HG03196 (cell line): ENCODE measurements at regions not wholly inside any gene's neighbourhood (a gene's known extent, or its start where the extent isn't known, plus 50 kb on each side); places are given as distances from the start of the nearest gene placed in this dataset.

Experiments used
- ATAC-seq: cut with Tn5 transposase; IDR thresholded peaks from one replicate; pipeline ENCODE4 v1.9.1; 2021; ENCODE audit not compliant: unreplicated experiment

DNA sequence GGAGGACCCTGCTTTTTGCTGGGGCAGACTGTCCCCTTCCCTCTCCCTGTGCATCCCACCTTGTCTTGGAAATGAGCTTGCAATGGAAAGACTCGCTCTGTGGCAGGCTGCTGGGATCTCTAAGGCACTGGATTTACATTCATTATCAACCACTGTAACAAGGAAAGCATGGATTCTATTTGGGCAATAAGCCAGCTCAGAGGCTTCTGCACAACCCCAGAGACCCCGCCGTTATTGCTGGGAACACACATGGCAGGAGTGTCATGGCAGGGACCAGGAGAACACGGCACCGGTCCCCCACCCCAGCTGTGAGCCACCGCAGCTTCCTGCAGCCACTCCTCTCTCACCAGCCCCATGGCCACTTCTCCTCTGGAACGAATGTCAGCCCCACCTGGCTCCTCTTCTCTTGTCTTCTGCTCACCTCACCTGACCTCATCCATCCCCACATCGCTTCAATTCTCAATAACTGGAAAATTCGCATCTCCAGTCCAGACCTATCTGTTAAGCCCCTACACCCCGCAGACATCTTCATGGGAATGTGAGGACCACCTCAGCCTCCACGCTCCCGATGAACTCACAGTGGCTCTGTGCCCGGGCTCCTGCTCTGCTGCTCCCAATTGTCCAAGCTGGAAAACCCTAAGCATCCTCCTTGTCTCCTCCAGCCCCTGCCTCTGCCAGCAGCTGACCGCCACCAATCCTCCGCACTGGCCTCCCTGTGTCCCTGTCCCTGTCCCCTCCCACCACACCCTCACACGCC is 181.5 kb downstream of the USP12 start:
- ATAC-seq: no peak

- ATAC-seq: no peak
Measured at GRCh38 chr13:26989261-26989956, 182.2 kb downstream of the USP12 start.

- ATAC-seq: no peak
Measured at GRCh38 chr13:26988059-26988769, 183.4 kb downstream of the USP12 start.

GRCh38 chr13:26987486-26988013 is 184.1 kb downstream of the USP12 start:
- ATAC-seq: no peak

- peak; percentile 57 for ATAC-seq
Measured at GRCh38 chr13:26985285-26985878, 186.2 kb downstream of the USP12 start.

DNA sequence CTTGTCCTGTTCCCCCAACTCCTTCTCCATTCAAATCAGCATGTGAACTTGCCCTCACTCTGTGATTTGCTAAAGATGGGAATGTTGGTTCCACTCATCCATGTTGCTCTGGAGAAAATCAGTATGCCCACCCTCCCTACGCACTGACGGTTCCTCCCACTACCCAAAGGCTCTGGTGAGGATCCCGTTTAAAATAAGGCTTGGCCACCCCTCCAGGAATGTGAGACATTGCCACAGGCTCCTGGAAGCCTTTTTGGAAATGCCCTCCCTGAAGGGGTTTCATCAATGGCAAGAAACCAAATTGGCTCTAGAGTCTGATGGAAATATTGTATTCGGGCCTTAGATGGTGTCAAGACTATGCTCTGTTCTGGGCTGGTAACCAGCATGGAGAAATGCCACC is 187.3 kb downstream of the USP12 start:
- no peak for ATAC-seq

DNA sequence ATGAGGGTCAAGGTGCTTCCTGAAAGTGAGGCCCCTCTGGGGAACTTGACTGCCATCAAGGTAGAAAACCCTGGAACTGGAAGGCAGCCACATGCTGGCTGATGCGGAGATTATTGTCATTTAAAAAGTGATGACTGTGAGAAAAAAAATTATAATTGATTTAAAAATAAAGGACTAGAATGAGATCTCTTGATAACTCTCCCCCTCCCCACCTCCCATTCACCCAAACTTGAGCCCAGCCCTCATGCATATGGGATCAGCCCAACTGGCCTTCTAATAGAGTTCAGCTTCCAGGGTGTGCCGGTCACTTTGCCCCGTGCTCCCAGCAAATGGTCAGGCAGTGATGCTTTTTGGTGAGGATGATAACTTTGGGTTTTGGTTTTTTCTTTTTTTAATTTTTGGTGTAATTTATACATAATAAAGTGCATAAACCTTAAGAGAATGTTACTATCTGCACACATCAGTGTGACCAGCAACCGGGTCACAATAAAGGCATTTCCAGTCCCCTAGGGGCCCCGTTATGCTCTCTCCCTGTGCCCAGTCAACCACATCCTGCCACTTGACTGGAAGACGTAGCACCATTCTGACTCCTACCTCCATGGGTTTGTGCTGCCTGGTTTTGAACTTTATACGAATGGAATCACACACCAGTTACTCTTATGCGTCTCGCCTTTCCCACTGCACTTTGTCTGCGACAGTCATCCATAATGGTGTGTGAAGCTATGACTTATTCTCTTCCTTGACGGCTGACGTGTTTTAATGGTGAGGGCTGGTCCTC is 187.9 kb downstream of the USP12 start:
- no peak for ATAC-seq

DNA sequence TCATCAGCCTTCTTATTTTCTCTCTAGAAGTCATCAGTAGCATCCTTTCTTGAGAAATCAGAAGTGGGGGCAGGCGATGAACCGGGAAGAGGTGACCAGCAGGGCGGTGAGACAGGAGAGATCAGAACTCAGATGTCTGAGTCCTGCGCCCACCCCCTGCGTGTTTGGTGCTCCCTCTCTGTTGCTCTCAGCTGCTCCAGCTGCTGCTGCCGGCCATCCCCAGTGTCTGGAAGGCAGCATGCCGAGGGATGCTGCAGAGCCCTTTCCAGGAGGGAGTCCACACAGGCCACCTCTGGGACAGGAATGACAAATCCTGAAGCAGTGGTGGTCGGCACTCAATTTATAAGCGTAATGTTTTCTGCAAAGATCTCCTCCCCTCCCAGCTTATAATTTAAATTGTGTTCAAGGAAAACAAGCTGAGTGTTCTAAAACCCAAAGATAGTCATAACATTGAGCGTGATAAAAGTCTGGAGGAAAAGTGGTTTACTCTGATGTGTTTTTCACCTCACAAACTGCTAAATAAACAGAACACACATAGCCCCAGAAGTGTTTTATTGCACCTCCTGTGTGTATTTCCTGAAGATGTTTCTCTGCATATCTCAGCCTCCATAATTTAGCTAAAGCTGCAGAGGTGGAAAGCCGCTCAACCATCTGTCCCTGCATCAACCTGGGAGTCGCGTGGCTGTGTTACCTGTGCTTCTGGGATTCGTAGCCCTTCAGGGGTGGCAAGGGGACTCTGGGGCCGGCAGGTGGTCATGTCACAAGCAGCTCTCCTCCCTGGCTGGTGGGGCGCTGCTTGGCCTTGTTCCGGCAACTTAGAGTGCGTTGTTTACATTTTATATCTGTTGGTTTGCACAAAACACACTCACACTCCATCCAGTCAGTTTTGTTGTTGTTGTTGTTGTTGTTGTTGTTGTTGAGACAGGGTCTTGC is 191.2 kb downstream of the USP12 start:
- no peak for ATAC-seq

GRCh38 chr13:26979334-26979733 is 192.3 kb downstream of the USP12 start:
- no peak for ATAC-seq

DNA sequence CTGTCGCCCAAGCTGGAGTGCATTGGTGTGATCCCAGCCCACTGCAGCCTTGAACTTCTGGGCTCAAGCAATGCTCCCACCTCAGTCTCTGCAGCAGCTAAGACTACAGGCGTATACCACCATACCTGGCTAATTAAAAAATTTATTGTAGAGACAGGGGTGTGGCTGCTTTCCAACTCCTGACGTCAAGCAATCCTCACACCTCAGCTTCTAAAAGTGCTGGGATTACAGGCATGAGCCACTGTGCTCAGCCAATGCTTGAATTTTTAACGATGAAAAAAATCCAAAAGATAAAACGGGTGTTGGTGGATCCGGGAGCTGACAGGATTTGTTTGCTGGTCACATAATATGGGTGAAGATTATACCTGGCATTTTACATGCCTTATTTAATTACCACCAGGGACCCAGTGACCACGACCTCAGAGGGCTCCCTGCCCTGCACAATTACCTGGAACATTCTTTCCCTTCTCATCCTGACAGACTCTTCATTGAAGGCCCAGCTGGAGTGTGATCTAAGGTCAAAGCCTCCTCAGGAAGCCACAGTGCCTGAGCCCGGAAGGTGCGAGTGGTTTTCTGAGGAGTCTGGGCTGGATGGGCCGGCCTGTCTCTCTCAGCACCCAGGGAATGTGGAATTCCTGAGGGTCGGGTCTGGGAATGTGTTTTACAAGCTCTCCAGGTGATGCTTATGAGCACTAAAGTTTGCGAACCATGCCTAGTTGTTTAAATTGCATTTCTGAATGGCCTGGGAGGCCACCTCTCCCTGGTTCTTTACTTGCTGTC is 193.3 kb downstream of the USP12 start:
- ATAC-seq: no peak

GRCh38 chr13:26977541-26977940 is 194.1 kb downstream of the USP12 start:
- ATAC-seq: no peak

- no peak for ATAC-seq
Measured at GRCh38 chr13:26976313-26976712, 195.3 kb downstream of the USP12 start.

GRCh38 chr13:26973946-26974345 is 197.7 kb downstream of the USP12 start:
- ATAC-seq: no peak

DNA sequence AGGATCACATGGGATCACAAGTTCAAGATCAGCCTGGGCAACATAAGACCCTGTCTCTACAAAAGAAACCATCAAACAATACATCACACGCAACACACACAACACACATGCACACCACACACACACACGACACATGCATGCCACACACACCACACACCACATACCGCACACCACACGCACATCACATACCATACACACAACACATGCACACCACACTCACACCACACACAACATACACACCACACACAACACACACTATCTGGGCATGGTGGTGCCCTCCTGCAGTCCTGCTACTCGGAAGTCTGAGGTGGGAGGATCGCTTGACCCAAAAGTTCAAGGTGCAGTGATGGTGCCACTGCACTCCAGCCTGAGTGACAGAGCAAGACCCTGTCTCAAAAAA is 198.3 kb downstream of the USP12 start:
- no peak for ATAC-seq

DNA sequence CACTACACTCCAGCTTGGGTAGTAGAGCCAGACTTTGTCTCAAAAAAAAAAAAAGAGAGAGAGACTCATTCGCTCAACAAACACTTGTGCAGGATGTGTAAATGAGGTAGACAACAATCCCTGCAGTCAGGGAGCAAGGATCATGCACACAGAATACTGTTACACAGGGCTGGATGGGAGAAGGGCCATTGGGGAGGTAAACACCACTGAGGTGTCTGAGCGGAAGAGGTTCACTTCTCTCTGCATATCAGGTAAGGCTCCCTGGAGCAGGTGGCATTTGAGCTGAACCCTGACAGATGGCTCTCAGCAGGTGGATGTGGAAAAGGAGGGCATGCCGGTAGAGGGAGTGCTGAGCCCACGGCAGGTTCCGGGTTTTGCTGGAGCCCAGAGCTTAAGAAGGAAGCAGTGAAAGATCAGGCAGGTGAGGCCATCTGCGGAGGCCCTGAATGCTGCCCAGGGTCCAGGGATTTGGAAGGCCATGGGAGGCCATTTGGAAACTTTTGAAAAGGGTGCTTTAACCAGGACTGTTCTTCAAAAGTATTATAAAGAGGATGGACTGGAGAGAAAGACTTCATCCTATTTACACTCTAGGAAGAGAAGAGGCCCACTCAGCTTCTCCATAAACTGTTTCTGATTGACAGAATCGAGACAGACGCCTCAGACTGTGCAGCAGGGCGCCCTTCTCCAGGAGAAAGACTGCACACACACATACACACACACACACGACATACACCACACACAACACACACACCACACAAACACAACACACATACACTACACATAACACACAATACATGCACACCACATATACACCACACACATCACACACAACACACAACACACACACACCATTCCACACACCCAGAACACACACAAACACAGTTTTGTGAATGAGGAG is 199.4 kb downstream of the USP12 start:
- ATAC-seq: no peak

DNA sequence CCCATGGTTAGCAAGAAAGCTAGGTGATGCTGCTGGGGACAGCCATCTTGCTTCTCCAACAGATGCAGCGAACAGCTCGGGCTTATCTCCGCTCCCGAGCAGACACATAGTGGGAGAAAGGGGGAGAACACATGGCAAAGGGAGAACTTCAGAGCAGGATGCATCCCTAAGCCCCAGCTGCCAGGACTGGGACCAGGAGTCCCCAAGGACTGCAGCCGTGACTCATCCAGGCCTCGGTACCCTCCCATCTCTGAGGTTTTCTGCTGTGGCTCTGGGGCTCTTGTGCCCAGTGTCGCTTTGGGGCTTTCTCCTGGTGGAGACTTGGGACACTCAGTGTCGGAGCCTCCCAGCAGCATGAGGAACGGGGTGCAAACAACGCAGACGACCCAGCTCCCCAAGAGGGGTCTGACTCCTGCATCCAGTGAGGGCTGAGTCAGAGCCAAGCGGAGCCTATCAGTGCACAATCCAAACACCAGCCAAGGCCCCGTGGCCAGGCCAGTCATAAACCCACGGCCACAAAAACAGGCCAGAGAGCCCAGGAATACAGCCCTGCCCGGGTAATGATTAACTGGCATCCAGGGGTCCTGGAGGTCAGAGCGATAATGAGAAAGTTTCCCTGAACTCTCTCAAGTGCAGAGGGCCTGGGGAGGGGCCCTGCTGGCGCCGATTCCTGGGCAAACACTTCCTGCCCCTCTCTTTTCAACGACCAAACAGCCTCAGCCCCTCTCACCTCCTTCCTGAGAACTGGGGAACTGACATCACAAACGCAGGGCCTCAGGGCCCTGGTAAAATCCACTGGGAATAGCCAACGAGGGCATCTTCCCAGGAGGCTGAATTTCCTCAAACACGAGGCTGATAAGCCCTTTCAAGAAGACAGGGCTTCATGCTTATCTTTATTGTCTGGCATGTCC is 202.9 kb downstream of the USP12 start:
- ATAC-seq: no peak
